BLaER1 treated with 17β-estradiol and CSF1 and Interleukin-3, amounts not matched to agents 10 nM and 100 nM (cell line): ENCODE measurements at regions not wholly inside any gene's neighbourhood (a gene's known extent, or its start where the extent isn't known, plus 50 kb on each side); places are given as distances from the start of the nearest gene placed in this dataset.

Source experiments
- H3K27ac ChIP-seq, 11 experiments: shearing (Covaris generic); formaldehyde crosslinking; 2 replicates each; pipeline ENCODE4 v1.8.1; 2022
- H3K27me3 ChIP-seq, 11 experiments: shearing (Covaris generic); formaldehyde crosslinking; 2 replicates each; pipeline ENCODE4 v1.8.1; 2022
- H3K36me3 ChIP-seq, 11 experiments: shearing (Covaris generic); formaldehyde crosslinking; 2 replicates each; pipeline ENCODE4 v1.8.1; 2022
- H3K4me1 ChIP-seq, 10 experiments: shearing (Covaris generic); formaldehyde crosslinking; 2 replicates each; pipeline ENCODE4 v1.8.1; 2022
- H3K4me2 ChIP-seq, 11 experiments: shearing (Covaris generic); formaldehyde crosslinking; 2 replicates each; pipeline ENCODE4 v1.8.1; 2022
- H3K4me3 ChIP-seq, 10 experiments: shearing (Covaris generic); formaldehyde crosslinking; 2 replicates each; pipeline ENCODE4 v1.8.1; 2022
- H3K9ac ChIP-seq, 11 experiments: shearing (Covaris generic); formaldehyde crosslinking; 2 replicates each; pipeline ENCODE4 v1.8.1; 2022
- H3K9me3 ChIP-seq, 11 experiments: shearing (Covaris generic); formaldehyde crosslinking; replicated peaks in 1 of 11; 2 replicates each; pipeline ENCODE4 v1.8.1; 2022
- H4K20me1 ChIP-seq, 11 experiments: shearing (Covaris generic); formaldehyde crosslinking; 2 replicates each; pipeline ENCODE4 v1.8.1; 2022
- Cebpa-rat ChIP-seq, 11 experiments: shearing (Covaris generic); IDR thresholded peaks; 2 replicates each; pipeline ENCODE4 v1.8.1; 2022

- Histone ChIP-seq H3K4me2 (no peak overlapping the region), H3K9me3 (peaks cover under 1 to 8% (median 4%) of the 10 kb centered on the region in 11 experiments; a peak in 20 of 22 replicates), H4K20me1 (no peaks in the 10 kb centered on the region), H3K36me3 (0 out of 22 replicates have a peak, but pooled peaks cover 0 to under 1% (median 0%) of the 10 kb centered on the region in 11 experiments), H3K27ac (no peak overlapping the region), H3K4me3 (no peak overlapping the region), H3K9ac (no peak overlapping the region), H3K27me3 (no peaks in the 10 kb centered on the region), H3K4me1 (no peaks in the 10 kb centered on the region)
- TF ChIP-seq Cebpa-rat (IDR thresholded peaks at IDR 0.05) = no peak
These were observed 317.7 kb upstream of the IRX4 start for GRCh38 chr5:2200261-2200950.

- Histone ChIP-seq H3K9ac (no peak overlapping the region), H3K27ac (no peak overlapping the region), H3K4me1 (no peaks in the 10 kb centered on the region), H3K9me3 (peaks cover 8 to 15% (median 11%) of the 10 kb centered on the region in 11 experiments), H3K4me2 (no peak overlapping the region), H4K20me1 (no peaks in the 10 kb centered on the region), H3K36me3 (peaks cover 0 to 3% (median 0%) of the 10 kb centered on the region in 11 experiments; a peak in 1 of 22 replicates), H3K4me3 (no peak overlapping the region), H3K27me3 (no peaks in the 10 kb centered on the region)
- TF ChIP-seq Cebpa-rat (IDR thresholded peaks at IDR 0.05) = no peak
These were observed 317.0 kb upstream of the IRX4 start for GRCh38 chr5:2199697-2200096.

GRCh38 chr5:2196989-2197619 is 314.4 kb upstream of the IRX4 start:
- Histone ChIP-seq H3K4me1 (no peaks in the 10 kb centered on the region), H3K27me3 (no peaks in the 10 kb centered on the region), H3K9ac (no peak overlapping the region), H3K4me3 (no peak overlapping the region), H3K9me3 (peaks cover 11 to 25% (median 17%) of the 10 kb centered on the region in 11 experiments), H3K27ac (no peak overlapping the region), H3K4me2 (no peak overlapping the region), H3K36me3 (peaks cover 0 to 3% (median 0%) of the 10 kb centered on the region in 11 experiments; a peak in 1 of 22 replicates), H4K20me1 (no peaks in the 10 kb centered on the region)
- TF ChIP-seq Cebpa-rat (IDR thresholded peaks at IDR 0.05) = no peak

GRCh38 chr5:2196416-2196815 is 313.7 kb upstream of the IRX4 start:
- no peaks in the 10 kb centered on the region for H4K20me1 ChIP-seq
- no peak overlapping the region for H3K4me2 ChIP-seq
- no peak for TF ChIP-seq Cebpa-rat (IDR thresholded peaks at IDR 0.05)
- no peak overlapping the region for H3K9ac ChIP-seq
- H3K9me3 ChIP-seq = peaks cover 11 to 25% (median 17%) of the 10 kb centered on the region in 11 experiments
- H3K27ac ChIP-seq = no peak overlapping the region
- no peaks in the 10 kb centered on the region for H3K27me3 ChIP-seq
- H3K4me1 ChIP-seq = peaks cover 0 to under 1% (median 0%) of the 10 kb centered on the region in 10 experiments; a peak in 1 of 20 replicates
- no peak overlapping the region for H3K4me3 ChIP-seq
- H3K36me3 ChIP-seq = peaks cover 0 to 3% (median 0%) of the 10 kb centered on the region in 11 experiments; a peak in 1 of 22 replicates

GRCh38 chr5:2194949-2195348 is 312.2 kb upstream of the IRX4 start:
- no peak overlapping the region for H3K4me3 ChIP-seq
- peaks cover 0 to 4% (median 0%) of the 10 kb centered on the region in 10 experiments; a peak in 1 of 20 replicates for H3K4me1 ChIP-seq
- H3K27me3 ChIP-seq = no peaks in the 10 kb centered on the region
- no peak overlapping the region for H3K9ac ChIP-seq
- H4K20me1 ChIP-seq = no peaks in the 10 kb centered on the region
- no peak overlapping the region for H3K4me2 ChIP-seq
- H3K27ac ChIP-seq = no peak overlapping the region
- TF ChIP-seq Cebpa-rat (IDR thresholded peaks at IDR 0.05) = no peak
- peaks cover 0 to 3% (median 0%) of the 10 kb centered on the region in 11 experiments; a peak in 1 of 22 replicates for H3K36me3 ChIP-seq
- H3K9me3 ChIP-seq = peaks cover 11 to 25% (median 17%) of the 10 kb centered on the region in 11 experiments

- no peak for TF ChIP-seq Cebpa-rat (IDR thresholded peaks at IDR 0.05)
- Histone ChIP-seq H3K27ac (no peak overlapping the region), H3K27me3 (no peaks in the 10 kb centered on the region), H4K20me1 (no peaks in the 10 kb centered on the region), H3K36me3 (peaks cover 0 to 3% (median 0%) of the 10 kb centered on the region in 11 experiments; a peak in 1 of 22 replicates), H3K4me2 (no peak overlapping the region), H3K4me1 (peaks cover 0 to 4% (median 0%) of the 10 kb centered on the region in 10 experiments; a peak in 1 of 20 replicates), H3K9ac (no peak overlapping the region), H3K4me3 (no peak overlapping the region), H3K9me3 (peaks cover 11 to 25% (median 17%) of the 10 kb centered on the region in 11 experiments)
These were observed 311.5 kb upstream of the IRX4 start for GRCh38 chr5:2194236-2194555.

- H3K36me3 ChIP-seq = peaks cover 0 to 3% (median 0%) of the 10 kb centered on the region in 11 experiments; a peak in 1 of 22 replicates
These were observed 311.0 kb upstream of the IRX4 start for GRCh38 chr5:2193542-2194235.

GRCh38 chr5:2193142-2193541 is 310.4 kb upstream of the IRX4 start:
- Histone ChIP-seq H3K27me3 (no peaks in the 10 kb centered on the region), H3K4me3 (no peak overlapping the region), H3K9ac (no peak overlapping the region), H4K20me1 (no peaks in the 10 kb centered on the region), H3K36me3 (peaks cover 0 to 3% (median 0%) of the 10 kb centered on the region in 11 experiments; a peak in 1 of 22 replicates), H3K9me3 (peaks cover 11 to 25% (median 17%) of the 10 kb centered on the region in 11 experiments), H3K27ac (no peak overlapping the region), H3K4me1 (peaks cover 0 to 9% (median 0%) of the 10 kb centered on the region in 10 experiments; a peak in 3 of 20 replicates), H3K4me2 (no peak overlapping the region)
- no peak for TF ChIP-seq Cebpa-rat (IDR thresholded peaks at IDR 0.05)

More at GRCh38 chr5:2193542-2194235, 311.0 kb upstream of the IRX4 start:
- no peak overlapping the region for H3K4me3 ChIP-seq
- H3K4me1 ChIP-seq = peaks cover 0 to 7% (median 0%) of the 10 kb centered on the region in 10 experiments; a peak in 3 of 20 replicates
- peaks cover 11 to 25% (median 17%) of the 10 kb centered on the region in 11 experiments for H3K9me3 ChIP-seq
- H3K4me2 ChIP-seq = no peak overlapping the region
- H4K20me1 ChIP-seq = no peaks in the 10 kb centered on the region
- H3K27me3 ChIP-seq = no peaks in the 10 kb centered on the region
- no peak overlapping the region for H3K27ac ChIP-seq
- no peak for TF ChIP-seq Cebpa-rat (IDR thresholded peaks at IDR 0.05)
- H3K9ac ChIP-seq = no peak overlapping the region

GRCh38 chr5:2192496-2192895 is 309.8 kb upstream of the IRX4 start:
- Histone ChIP-seq H3K4me3 (no peak overlapping the region), H3K27ac (no peak overlapping the region), H3K4me1 (peaks cover 0 to 13% (median 2%) of the 10 kb centered on the region in 10 experiments; a peak in 12 of 20 replicates), H3K27me3 (no peaks in the 10 kb centered on the region), H3K9ac (no peak overlapping the region), H3K4me2 (no peak overlapping the region), H3K9me3 (peaks cover 11 to 25% (median 17%) of the 10 kb centered on the region in 11 experiments), H3K36me3 (peaks cover 0 to 3% (median 0%) of the 10 kb centered on the region in 11 experiments; a peak in 1 of 22 replicates), H4K20me1 (no peaks in the 10 kb centered on the region)
- TF ChIP-seq Cebpa-rat (IDR thresholded peaks at IDR 0.05) = no peak
